BJ (cell line): ENCODE measurements at regions not wholly inside any gene's neighbourhood (a gene's known extent, or its start where the extent isn't known, plus 50 kb on each side); places are given as distances from the start of the nearest gene placed in this dataset.

ENCODE experiments used
- CTCF ChIA-PET: fragments of 350-600 bp; formaldehyde crosslinking; extraction: SDS; loops from one replicate; lab custom pipeline; 2021; ENCODE audit warnings: antibody characterized with exemption, inconsistent platforms; lab: Yijun Ruan, JAX
- POLR2A ChIA-PET: fragments of 300-600 bp; sonication (Branson Sonifier 250); formaldehyde crosslinking; extraction: SDS; loops from one replicate; lab custom pipeline; 2021; ENCODE audit warnings: antibody characterized with exemption; lab: Charles Lee
- DNase-seq: peaks from one replicate; pipeline ENCODE4 v3.0.0-alpha.2; 2011; ENCODE audit warnings: low read depth
- H3K27me3 ChIP-seq: 2 replicates; pipeline ENCODE4 v1.6.0; 2011; ENCODE audit warnings: low read length; ENCODE audit not compliant: control insufficient read depth, insufficient read depth
- H3K36me3 ChIP-seq: 2 replicates; pipeline ENCODE4 v1.5.1; 2011; ENCODE audit warnings: low read length; ENCODE audit not compliant: control insufficient read depth, insufficient read depth
- H3K4me3 ChIP-seq: 2 replicates; pipeline ENCODE4 v1.5.1; 2011; ENCODE audit warnings: low read depth, mild to moderate bottlenecking, control low read depth, low read length
- CTCF ChIP-seq: IDR thresholded peaks from 2 replicates; pipeline ENCODE4 v1.5.1; 2011; ENCODE audit warnings: low read depth, mild to moderate bottlenecking, control low read depth, inconsistent platforms, low read length, moderate library complexity; ENCODE audit not compliant: insufficient read depth

DNA sequence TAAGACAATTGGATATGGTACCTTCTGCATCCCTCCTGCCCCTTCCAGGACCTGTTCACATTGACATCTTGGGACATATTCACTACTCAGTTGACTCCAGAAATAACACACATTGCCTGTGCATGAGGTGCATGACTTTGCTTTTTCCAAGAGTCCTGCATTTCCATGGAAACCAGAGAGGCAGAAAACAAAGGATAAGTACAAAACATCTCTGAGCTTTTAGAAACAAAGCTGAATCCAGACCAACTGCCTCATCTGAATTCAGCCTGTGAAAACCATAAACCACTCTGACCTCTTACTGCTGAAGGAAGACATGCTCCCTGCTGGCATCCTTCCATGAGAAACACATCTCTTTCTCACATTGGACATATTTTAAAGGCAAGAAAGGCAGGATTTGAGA lies 695.1 kb downstream of the TAF11L14 start:
- ChIA-PET POLR2A (no interaction called here), CTCF (no interaction called here)
- Histone ChIP-seq H3K36me3 (no peaks in the 10 kb centered on the region), H3K4me3 (no peak overlapping the region), H3K27me3 (no peaks in the 10 kb centered on the region)
- no peak for TF ChIP-seq CTCF
- no peak for DNase-seq

DNA sequence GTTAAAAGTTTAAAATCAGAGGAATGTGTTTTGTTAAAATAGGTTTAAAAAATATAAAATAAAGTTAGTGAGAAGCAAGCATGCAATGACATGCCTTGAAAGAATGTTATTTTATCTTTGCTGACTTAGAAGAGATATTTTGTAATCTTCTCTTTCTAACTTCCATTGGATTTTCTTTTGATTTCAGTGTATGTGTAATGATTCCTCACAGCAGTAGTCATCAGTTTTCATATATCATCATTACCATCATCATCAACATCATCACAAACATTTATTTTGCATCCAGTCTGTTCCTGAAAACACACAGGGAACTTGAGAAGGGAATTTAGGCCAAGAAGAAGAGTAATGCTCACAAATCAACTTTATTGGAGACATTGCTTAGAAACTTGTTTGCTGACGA lies 699.6 kb downstream of the TAF11L14 start:
- no peak for DNase-seq
- Histone ChIP-seq H3K4me3 (no peak overlapping the region), H3K27me3 (no peaks in the 10 kb centered on the region), H3K36me3 (no peaks in the 10 kb centered on the region)
- TF ChIP-seq CTCF, result no peak
- ChIA-PET POLR2A (no interaction called here), CTCF (no interaction called here)

DNA sequence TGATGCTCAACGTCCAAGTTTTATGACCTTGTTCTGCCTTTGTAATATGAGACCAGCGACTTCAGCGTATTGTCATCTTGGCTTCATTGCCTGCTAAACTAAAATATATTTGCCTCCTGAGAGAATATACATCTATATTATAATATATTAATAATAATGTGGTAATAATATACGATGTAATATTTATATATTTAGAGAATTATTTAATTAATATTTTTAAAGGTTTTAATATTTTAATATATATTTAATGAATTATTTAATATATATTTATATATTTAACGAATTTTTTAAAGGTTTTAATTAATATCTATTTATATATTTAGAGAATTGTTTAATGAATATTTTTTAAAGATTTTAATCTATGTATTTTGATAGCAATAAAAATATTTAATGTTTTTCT lies 700.7 kb downstream of the TAF11L14 start:
- POLR2A ChIA-PET, result no interaction called here
- no peak overlapping the region for H3K4me3 ChIP-seq
- no peak for DNase-seq
- TF ChIP-seq CTCF, result no peak
- no peaks in the 10 kb centered on the region for H3K27me3 ChIP-seq
- H3K36me3 ChIP-seq, result no peaks in the 10 kb centered on the region
- CTCF ChIA-PET, result no interaction called here

DNA sequence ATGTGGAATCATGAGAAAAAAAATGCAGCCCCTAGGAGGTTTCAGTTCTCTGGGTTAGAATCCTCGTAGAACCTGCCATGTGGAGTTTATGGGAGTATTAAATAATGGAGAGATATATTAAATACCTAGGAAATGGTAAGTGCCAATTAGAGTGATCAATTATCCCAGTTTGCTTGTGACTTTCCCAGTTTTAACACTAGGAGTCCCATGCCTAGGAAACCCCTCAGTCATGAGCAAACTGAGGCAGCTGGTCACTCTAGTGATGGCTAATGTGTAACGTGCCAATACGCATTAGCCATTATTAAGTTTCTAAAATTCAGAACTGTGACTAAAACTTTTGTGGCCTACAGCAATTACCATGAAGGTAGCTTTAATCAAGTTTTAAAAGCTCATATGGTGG lies 720.6 kb downstream of the TAF11L14 start:
- ChIA-PET CTCF (no interaction called here), POLR2A (no interaction called here)
- Histone ChIP-seq H3K27me3 (no peaks in the 10 kb centered on the region), H3K4me3 (no peak overlapping the region), H3K36me3 (no peaks in the 10 kb centered on the region)
- TF ChIP-seq CTCF, result no peak
- DNase-seq, result no peak

GRCh38 chr5:18357486-18357885 lies 723.2 kb downstream of the TAF11L14 start:
- Histone ChIP-seq H3K27me3 (no peaks in the 10 kb centered on the region), H3K4me3 (no peak overlapping the region), H3K36me3 (no peaks in the 10 kb centered on the region)
- no peak for TF ChIP-seq CTCF
- CTCF ChIA-PET, result no interaction called here
- DNase-seq, result no peak
- POLR2A ChIA-PET, result no interaction called here
